Erythroblast (primary cell): ENCODE measurements at regions not wholly inside any gene's neighbourhood (a gene's known extent, or its start where the extent isn't known, plus 50 kb on each side); places are given as distances from the start of the nearest gene placed in this dataset.

Experiments used
- GATA1 ChIP-seq: IDR thresholded peaks from 2 replicates; pipeline ENCODE4 v1.6.1; 2011; ENCODE audit warnings: low read depth, mild to moderate bottlenecking, control low read depth, low read length, moderate library complexity
- POLR2A ChIP-seq: IDR thresholded peaks from 2 replicates; pipeline ENCODE4 v1.6.1; 2011; ENCODE audit warnings: mild to moderate bottlenecking, low read length

DNA sequence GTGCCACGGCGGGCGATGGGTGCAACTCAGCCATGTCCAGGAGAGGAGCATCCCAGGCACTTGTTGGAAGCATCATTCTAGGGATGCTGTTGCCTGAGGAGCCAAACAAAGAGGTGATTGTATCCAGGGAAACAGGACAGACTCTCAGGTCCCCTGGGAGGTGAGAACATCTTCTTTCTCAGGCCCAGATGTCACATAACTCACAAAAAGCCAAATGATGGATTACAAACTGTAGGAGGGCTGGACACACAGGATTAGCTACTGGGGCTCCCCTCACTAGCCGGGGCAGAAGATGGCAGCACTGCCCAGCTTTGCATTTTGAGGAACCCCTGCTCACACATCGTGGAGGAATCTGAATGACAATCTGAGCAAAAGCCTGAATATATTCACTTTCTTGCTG lies 64.7 kb upstream of the NFIL3 start:
- TF ChIP-seq POLR2A (no peak), GATA1 (no peak)
